ENCODE measurements at regions not wholly inside any gene's neighbourhood (a gene's known extent, or its start where the extent isn't known, plus 50 kb on each side); places are given as distances from the start of the nearest gene placed in this dataset.
A peak's percentile ranks its signal among the peaks of the same experiment; 100 is the strongest.

GRCh38 chr5:148759101-148759500, 67.3 kb upstream of the ADRB2 start:
- H3K36me3 ChIP-seq (replicated peaks in 1 of 2; ENCODE audit: control insufficient read depth in 2 of 2, insufficient read depth in 2 of 2, low read length in 2 of 2) = no peaks in the 10 kb centered on the region
- H4K8ac ChIP-seq (ENCODE audit: low read depth, low read length) = no peak overlapping the region
- no peaks in the 10 kb centered on the region for H3K27me3 ChIP-seq (ENCODE audit: control insufficient read depth in 3 of 3, insufficient read depth in 3 of 3, low read depth in 1 of 3, low read length in 3 of 3)
- peak overlapping the region in 1 of 2 donors; percentile 65 for H3K4me3 ChIP-seq (ENCODE audit: low read length in 2 of 2)
- H2BK12ac ChIP-seq (ENCODE audit: low read length) = no peak overlapping the region
- no peak overlapping the region for H2AK5ac ChIP-seq (ENCODE audit: low read depth, low read length)
- DNase-seq (ENCODE audit: low spot score) = no peak
- H3K79me1 ChIP-seq (ENCODE audit: low read depth, low read length) = no peaks in the 10 kb centered on the region
- no peak overlapping the region for H3K14ac ChIP-seq (ENCODE audit: low read length)
- no peaks in the 10 kb centered on the region for H3K4me1 ChIP-seq (ENCODE audit: control insufficient read depth in 2 of 2, insufficient read depth in 1 of 2, low read depth in 1 of 2, low read length in 2 of 2)
- peak overlapping the region; percentile 45 for H3K9ac ChIP-seq (ENCODE audit: low read depth, low read length, poor library complexity)
- no peak overlapping the region for H4K91ac ChIP-seq (ENCODE audit: low read depth, low read length, poor library complexity)
- H3K4ac ChIP-seq (ENCODE audit: low read length) = no peak overlapping the region
- H3K23ac ChIP-seq (ENCODE audit: low read depth, low read length, poor library complexity) = no peak overlapping the region
- H2AFZ ChIP-seq (ENCODE audit: low read length) = no peak overlapping the region
- H2BK15ac ChIP-seq (ENCODE audit: low read length) = no peak overlapping the region
- no peak overlapping the region for H2BK5ac ChIP-seq (ENCODE audit: low read length)
- no peak overlapping the region for H3K18ac ChIP-seq (ENCODE audit: low read length)
- WGBS, 2 donors (ENCODE audit: extremely low coverage in 2 of 2, insufficient read length in 2 of 2, insufficient replicate concordance in 1 of 2) = no CpG with 5 or more reads among the region's 3 CpGs
- H3K9me3 ChIP-seq (replicated peaks in 1 of 2; ENCODE audit: control insufficient read depth in 2 of 2, insufficient read depth in 1 of 2, low read depth in 1 of 2, low read length in 2 of 2) = no peaks in the 10 kb centered on the region
- H2BK120ac ChIP-seq (ENCODE audit: low read depth, low read length) = no peak overlapping the region
- no peak overlapping the region for H3K27ac ChIP-seq (replicated peaks; ENCODE audit: low read length)
- H3K4me2 ChIP-seq (ENCODE audit: insufficient read depth, low read length, poor library complexity, severe bottlenecking) = no peak overlapping the region

GRCh38 chr5:148760945-148761638, 65.3 kb upstream of the ADRB2 start:
- WGBS, 2 donors (ENCODE audit: extremely low coverage in 2 of 2, insufficient read length in 2 of 2, insufficient replicate concordance in 1 of 2) = no CpG with 5 or more reads among the region's 2 CpGs
- DNase-seq (ENCODE audit: low spot score) = no peak

DNA sequence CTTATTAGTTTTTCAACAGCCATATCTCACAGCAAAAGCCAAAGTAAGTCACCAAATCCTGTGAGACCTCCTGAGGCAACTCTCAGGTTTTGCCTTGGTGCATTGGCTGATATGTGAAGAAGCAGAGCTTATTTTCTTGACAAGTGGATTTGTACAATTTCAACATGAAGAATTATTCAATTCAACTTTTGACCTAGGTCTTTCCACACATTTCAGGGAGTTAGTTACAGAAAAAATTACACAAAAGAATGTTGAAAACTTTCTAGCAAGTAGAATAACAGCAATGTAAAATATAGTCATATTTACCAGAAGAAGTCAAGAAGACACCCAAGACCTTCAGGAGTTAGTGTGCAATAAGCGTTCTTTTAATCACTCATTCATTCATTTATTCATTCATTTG, 62.4 kb upstream of the ADRB2 start:
- Histone ChIP-seq H2AK5ac (ENCODE audit: low read depth, low read length) (no peak overlapping the region), H3K4me1 (ENCODE audit: control insufficient read depth in 2 of 2, insufficient read depth in 1 of 2, low read depth in 1 of 2, low read length in 2 of 2) (no peaks in the 10 kb centered on the region), H2BK15ac (ENCODE audit: low read length) (no peak overlapping the region), H2BK12ac (ENCODE audit: low read length) (no peak overlapping the region), H3K79me1 (ENCODE audit: low read depth, low read length) (no peaks in the 10 kb centered on the region), H2BK120ac (ENCODE audit: low read depth, low read length) (no peak overlapping the region), H3K23ac (ENCODE audit: low read depth, low read length, poor library complexity) (no peak overlapping the region), H3K4me2 (ENCODE audit: insufficient read depth, low read length, poor library complexity, severe bottlenecking) (no peak overlapping the region), H3K18ac (ENCODE audit: low read length) (no peak overlapping the region), H3K36me3 (replicated peaks in 1 of 2; ENCODE audit: control insufficient read depth in 2 of 2, insufficient read depth in 2 of 2, low read length in 2 of 2) (no peaks in the 10 kb centered on the region), H3K4ac (ENCODE audit: low read length) (no peak overlapping the region), H2AFZ (ENCODE audit: low read length) (no peak overlapping the region), H2BK5ac (ENCODE audit: low read length) (no peak overlapping the region), H3K27me3 (ENCODE audit: control insufficient read depth in 3 of 3, insufficient read depth in 3 of 3, low read depth in 1 of 3, low read length in 3 of 3) (no peaks in the 10 kb centered on the region), H3K9ac (ENCODE audit: low read depth, low read length, poor library complexity) (no peak overlapping the region), H3K27ac (replicated peaks; ENCODE audit: low read length) (no peak overlapping the region), H4K8ac (ENCODE audit: low read depth, low read length) (no peak overlapping the region), H4K91ac (ENCODE audit: low read depth, low read length, poor library complexity) (no peak overlapping the region), H3K9me3 (replicated peaks in 1 of 2; ENCODE audit: control insufficient read depth in 2 of 2, insufficient read depth in 1 of 2, low read depth in 1 of 2, low read length in 2 of 2) (no peaks in the 10 kb centered on the region), H3K4me3 (ENCODE audit: low read length in 2 of 2) (no peak overlapping the region), H3K14ac (ENCODE audit: low read length) (no peak overlapping the region)
- DNase-seq (ENCODE audit: low spot score) = no peak
- no CpG with 5 or more reads among the region's 1 CpG for WGBS, 2 donors (ENCODE audit: extremely low coverage in 2 of 2, insufficient read length in 2 of 2, insufficient replicate concordance in 1 of 2)

More at GRCh38 chr5:148760945-148761638, 65.3 kb upstream of the ADRB2 start:
- Histone ChIP-seq H3K9ac (ENCODE audit: low read depth, low read length, poor library complexity) (no peak overlapping the region), H3K4ac (ENCODE audit: low read length) (no peak overlapping the region), H2BK12ac (ENCODE audit: low read length) (no peak overlapping the region), H2BK15ac (ENCODE audit: low read length) (no peak overlapping the region), H3K4me1 (ENCODE audit: control insufficient read depth in 2 of 2, insufficient read depth in 1 of 2, low read depth in 1 of 2, low read length in 2 of 2) (no peaks in the 10 kb centered on the region), H2BK5ac (ENCODE audit: low read length) (no peak overlapping the region), H3K27me3 (ENCODE audit: control insufficient read depth in 3 of 3, insufficient read depth in 3 of 3, low read depth in 1 of 3, low read length in 3 of 3) (no peaks in the 10 kb centered on the region), H2BK120ac (ENCODE audit: low read depth, low read length) (no peak overlapping the region), H3K4me3 (ENCODE audit: low read length in 2 of 2) (no peak overlapping the region), H3K36me3 (replicated peaks in 1 of 2; ENCODE audit: control insufficient read depth in 2 of 2, insufficient read depth in 2 of 2, low read length in 2 of 2) (no peaks in the 10 kb centered on the region), H4K91ac (ENCODE audit: low read depth, low read length, poor library complexity) (no peak overlapping the region), H3K4me2 (ENCODE audit: insufficient read depth, low read length, poor library complexity, severe bottlenecking) (no peak overlapping the region), H2AK5ac (ENCODE audit: low read depth, low read length) (no peak overlapping the region), H3K14ac (ENCODE audit: low read length) (no peak overlapping the region), H3K27ac (replicated peaks; ENCODE audit: low read length) (no peak overlapping the region), H3K9me3 (replicated peaks in 1 of 2; ENCODE audit: control insufficient read depth in 2 of 2, insufficient read depth in 1 of 2, low read depth in 1 of 2, low read length in 2 of 2) (no peaks in the 10 kb centered on the region), H2AFZ (ENCODE audit: low read length) (no peak overlapping the region), H3K23ac (ENCODE audit: low read depth, low read length, poor library complexity) (no peak overlapping the region), H4K8ac (ENCODE audit: low read depth, low read length) (no peak overlapping the region), H3K79me1 (ENCODE audit: low read depth, low read length) (no peaks in the 10 kb centered on the region), H3K18ac (ENCODE audit: low read length) (no peak overlapping the region)

DNA sequence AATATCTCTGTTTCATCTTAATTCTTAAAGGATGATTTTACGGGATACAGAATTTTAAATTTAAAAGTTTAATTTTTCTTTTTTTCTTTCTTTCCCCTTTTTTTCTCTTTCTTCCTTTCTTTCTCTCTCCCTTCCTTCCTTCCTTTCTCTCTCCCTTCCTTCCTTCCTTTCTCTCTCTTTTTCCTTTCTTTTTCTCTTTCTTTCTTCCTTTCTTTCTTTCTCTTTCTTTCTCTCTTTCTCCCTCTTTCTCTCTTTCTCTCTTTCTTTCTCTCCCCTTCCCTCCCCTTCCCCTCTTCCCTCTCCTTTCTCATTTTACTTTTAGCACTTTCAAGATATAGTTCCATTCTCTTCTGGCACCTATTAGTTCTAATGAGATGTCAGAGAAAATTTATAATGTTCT, 61.4 kb upstream of the ADRB2 start:
- no peaks in the 10 kb centered on the region for H3K27me3 ChIP-seq (ENCODE audit: control insufficient read depth in 3 of 3, insufficient read depth in 3 of 3, low read depth in 1 of 3, low read length in 3 of 3)
- H3K36me3 ChIP-seq (replicated peaks in 1 of 2; ENCODE audit: control insufficient read depth in 2 of 2, insufficient read depth in 2 of 2, low read length in 2 of 2) = no peaks in the 10 kb centered on the region
- H3K9ac ChIP-seq (ENCODE audit: low read depth, low read length, poor library complexity) = no peak overlapping the region
- no peak overlapping the region for H2BK5ac ChIP-seq (ENCODE audit: low read length)
- H2BK15ac ChIP-seq (ENCODE audit: low read length) = no peak overlapping the region
- DNase-seq (ENCODE audit: low spot score) = no peak
- WGBS, 2 donors (ENCODE audit: extremely low coverage in 2 of 2, insufficient read length in 2 of 2, insufficient replicate concordance in 1 of 2) = no CpG with 5 or more reads among the region's 1 CpG
- H3K27ac ChIP-seq (replicated peaks; ENCODE audit: low read length) = no peak overlapping the region
- no peak overlapping the region for H4K8ac ChIP-seq (ENCODE audit: low read depth, low read length)
- no peak overlapping the region for H3K18ac ChIP-seq (ENCODE audit: low read length)
- no peak overlapping the region for H2BK120ac ChIP-seq (ENCODE audit: low read depth, low read length)
- H3K4me1 ChIP-seq (ENCODE audit: control insufficient read depth in 2 of 2, insufficient read depth in 1 of 2, low read depth in 1 of 2, low read length in 2 of 2) = no peaks in the 10 kb centered on the region
- no peak overlapping the region for H2AK5ac ChIP-seq (ENCODE audit: low read depth, low read length)
- no peak overlapping the region for H3K4me2 ChIP-seq (ENCODE audit: insufficient read depth, low read length, poor library complexity, severe bottlenecking)
- H2BK12ac ChIP-seq (ENCODE audit: low read length) = no peak overlapping the region
- no peak overlapping the region for H2AFZ ChIP-seq (ENCODE audit: low read length)
- no peak overlapping the region for H3K4me3 ChIP-seq (ENCODE audit: low read length in 2 of 2)
- H3K9me3 ChIP-seq (replicated peaks in 1 of 2; ENCODE audit: control insufficient read depth in 2 of 2, insufficient read depth in 1 of 2, low read depth in 1 of 2, low read length in 2 of 2) = no peaks in the 10 kb centered on the region
- no peak overlapping the region for H3K23ac ChIP-seq (ENCODE audit: low read depth, low read length, poor library complexity)
- H3K14ac ChIP-seq (ENCODE audit: low read length) = no peak overlapping the region
- no peak overlapping the region for H4K91ac ChIP-seq (ENCODE audit: low read depth, low read length, poor library complexity)
- no peak overlapping the region for H3K4ac ChIP-seq (ENCODE audit: low read length)
- no peaks in the 10 kb centered on the region for H3K79me1 ChIP-seq (ENCODE audit: low read depth, low read length)

All from neuronal stem cell (in vitro differentiated cells).